K562 (cell line): ENCODE measurements at regions not wholly inside any gene's neighbourhood (a gene's known extent, or its start where the extent isn't known, plus 50 kb on each side); places are given as distances from the start of the nearest gene placed in this dataset.

Experiments
- ATF1 ChIP-seq, 2 experiments: fragments of 450-650 bp in 1 of 2; IDR thresholded peaks; 2 replicates each; pipeline ENCODE4 v1.6.1; 2016; ENCODE audit warnings: missing compliant biosample characterization in 1 of 2, missing genetic modification characterization in 1 of 2
- BMI1 ChIP-seq: fragments of 150-350 bp; IDR thresholded peaks from 2 replicates; pipeline ENCODE4 v1.6.1; 2014; ENCODE audit warnings: low read length
- CBFA2T3 ChIP-seq: fragments of 450-650 bp; IDR thresholded peaks from 2 replicates; pipeline ENCODE4 v1.6.1; 2017
- FOXK2 ChIP-seq, 2 experiments: fragments of 450-650 bp; IDR thresholded peaks in 1 of 2; conservative IDR thresholded peaks in 1 of 2; 2 replicates each; pipeline ENCODE4 v1.6.1; 2016; ENCODE audit warnings: low read depth in 2 of 2, mild to moderate bottlenecking in 1 of 2
- KDM5B ChIP-seq: fragments of 200-600 bp; sonication (generic); IDR thresholded peaks from 2 replicates; pipeline ENCODE4 v1.6.1; 2012; ENCODE audit warnings: low read depth, mild to moderate bottlenecking, moderate library complexity, low read length, control low read depth, inconsistent platforms; ENCODE audit not compliant: insufficient replicate concordance
- KLF13 ChIP-seq: fragments of 450-650 bp; IDR thresholded peaks from 2 replicates; pipeline ENCODE4 v1.6.1; 2016; ENCODE audit warnings: missing genetic modification characterization, low read depth, mild to moderate bottlenecking, missing compliant biosample characterization, moderate library complexity, borderline replicate concordance
- NR1H2 ChIP-seq: sonication (generic); formaldehyde crosslinking; IDR thresholded peaks from 2 replicates; pipeline ENCODE4 v1.4.0; 2020; ENCODE audit warnings: mild to moderate bottlenecking, missing genetic modification reagents
- RB1 ChIP-seq: fragments of 450-650 bp; IDR thresholded peaks from 2 replicates; pipeline ENCODE4 v1.6.1; 2017; ENCODE audit warnings: low read depth, mild to moderate bottlenecking
- RHOXF2B ChIP-seq: fragments of 250-450 bp; sonication (Bioruptor Pico); conservative IDR thresholded peaks from 2 replicates; pipeline ENCODE4 v1.5.1; 2021
- SLC30A9 ChIP-seq: fragments of 250-450 bp; sonication (Bioruptor Pico); IDR thresholded peaks from 2 replicates; pipeline ENCODE4 v1.8.0; 2022; ENCODE audit warnings: mild to moderate bottlenecking, moderate library complexity
- SMARCA4 ChIP-seq: fragments of 450-650 bp; IDR thresholded peaks from 2 replicates; pipeline ENCODE4 v1.6.1; 2016
- STAT5B ChIP-seq: fragments of 250-450 bp; sonication (Bioruptor Pico); IDR thresholded peaks from 2 replicates; pipeline ENCODE4 v1.8.0; 2021; ENCODE audit warnings: mild to moderate bottlenecking, inconsistent platforms
- TGIF2 ChIP-seq: sonication (generic); formaldehyde crosslinking; IDR thresholded peaks from 2 replicates; pipeline ENCODE4 v1.8.1; 2022; ENCODE audit warnings: mild to moderate bottlenecking, missing genetic modification reagents, moderate library complexity
- YBX1 ChIP-seq: fragments of 450-650 bp; IDR thresholded peaks from 2 replicates; pipeline ENCODE4 v1.7.1; 2016; ENCODE audit warnings: mild to moderate bottlenecking
- ZNF165 ChIP-seq: fragments of 250-450 bp; sonication (Bioruptor Pico); IDR thresholded peaks from 2 replicates; pipeline ENCODE4 v1.4.0; 2020; ENCODE audit warnings: borderline replicate concordance
- ZNF584 ChIP-seq: fragments of 200-800 bp; sonication (Bioruptor generic); IDR thresholded peaks from 2 replicates; pipeline ENCODE4 v1.6.1; 2016; ENCODE audit warnings: low read depth, mild to moderate bottlenecking, missing genetic modification characterization, missing compliant biosample characterization
- TF ChIP-seq, protein P1 (sequence below): sonication (generic); formaldehyde crosslinking; IDR thresholded peaks from 2 replicates; pipeline ENCODE4 v1.8.1; 2023; ENCODE audit warnings: mild to moderate bottlenecking, missing genetic modification reagents, moderate library complexity
- TF ChIP-seq, protein P2 (sequence below): fragments of 450-650 bp; IDR thresholded peaks from 2 replicates; pipeline ENCODE4 v1.6.1; 2014; ENCODE audit warnings: low read depth, mild to moderate bottlenecking, moderate library complexity, borderline replicate concordance
- TF ChIP-seq, protein P3 (sequence below): fragments of 450-650 bp; formaldehyde crosslinking; IDR thresholded peaks from 2 replicates; pipeline ENCODE4 v1.4.0; 2022; ENCODE audit warnings: missing genetic modification characterization
- TF ChIP-seq, protein P4 (sequence below): fragments of 250-450 bp; sonication (Bioruptor Pico); IDR thresholded peaks from 2 replicates; pipeline ENCODE4 v1.8.0; 2022; ENCODE audit warnings: inconsistent platforms, mild to moderate bottlenecking, moderate library complexity, borderline replicate concordance
- TF ChIP-seq, protein P5 (sequence below): IDR thresholded peaks from 2 replicates; pipeline ENCODE4 v1.6.1; 2016; ENCODE audit warnings: missing genetic modification characterization, missing compliant biosample characterization

DNA sequence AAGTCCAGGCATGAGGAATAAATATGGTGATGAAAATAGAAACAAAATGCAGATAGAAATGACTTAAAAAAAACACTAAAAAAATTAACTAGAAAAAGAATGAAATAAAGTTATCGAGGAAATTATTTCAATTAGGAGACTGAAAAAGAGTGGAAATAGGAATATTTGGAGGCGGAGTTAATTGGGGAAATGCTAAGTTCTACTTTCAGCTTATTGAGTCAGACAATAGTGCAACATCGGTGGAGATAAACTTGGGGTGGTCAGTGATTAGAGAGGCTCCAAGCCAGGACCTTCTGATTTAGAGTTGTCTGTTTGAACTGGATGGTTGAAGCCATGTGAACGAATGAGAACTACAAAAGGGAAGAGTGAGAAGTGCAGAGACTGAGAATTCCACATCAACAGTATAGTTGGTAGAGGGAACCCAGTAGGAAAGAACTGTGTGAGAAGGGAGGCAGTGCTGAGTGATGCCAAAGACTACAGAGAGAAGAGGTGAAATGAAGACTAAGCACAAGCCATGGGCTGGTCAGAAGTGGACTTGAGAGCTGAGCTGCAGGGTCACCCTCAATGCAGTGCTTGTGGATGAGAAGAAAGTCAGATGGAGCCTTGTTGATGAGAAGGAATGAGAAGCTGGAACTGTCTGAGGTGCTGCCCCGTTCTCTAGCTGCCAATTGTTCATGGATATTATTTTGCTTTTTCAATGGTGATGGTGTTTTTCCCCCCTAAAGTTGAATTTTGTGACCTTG lies 160.7 kb downstream of the ICE1 start (continued):
- TF ChIP-seq, protein P1, sequence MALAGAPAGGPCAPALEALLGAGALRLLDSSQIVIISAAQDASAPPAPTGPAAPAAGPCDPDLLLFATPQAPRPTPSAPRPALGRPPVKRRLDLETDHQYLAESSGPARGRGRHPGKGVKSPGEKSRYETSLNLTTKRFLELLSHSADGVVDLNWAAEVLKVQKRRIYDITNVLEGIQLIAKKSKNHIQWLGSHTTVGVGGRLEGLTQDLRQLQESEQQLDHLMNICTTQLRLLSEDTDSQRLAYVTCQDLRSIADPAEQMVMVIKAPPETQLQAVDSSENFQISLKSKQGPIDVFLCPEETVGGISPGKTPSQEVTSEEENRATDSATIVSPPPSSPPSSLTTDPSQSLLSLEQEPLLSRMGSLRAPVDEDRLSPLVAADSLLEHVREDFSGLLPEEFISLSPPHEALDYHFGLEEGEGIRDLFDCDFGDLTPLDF, result no peak
- TF ChIP-seq CBFA2T3 (no peak), ZNF165 (CRISPR knock-in tag) (no peak), BMI1 (no peak), STAT5B (no peak), KDM5B (no peak), NR1H2 (no peak), ATF1 (CRISPR knock-in tag; IDR thresholded peaks at IDR 0.05) (no peak), ATF1 (tag; IDR thresholded peaks at IDR 0.05) (no peak), ZNF584 (CRISPR knock-in tag) (no peak), RB1 (no peak), SLC30A9 (CRISPR knock-in tag) (no peak), RHOXF2B (CRISPR knock-in tag) (peak; percentile 70; the same call in 1 of the 2 replicates), TGIF2 (CRISPR knock-in tag) (no peak), YBX1 (no peak), SMARCA4 (no peak), KLF13 (tag) (no peak), FOXK2 (conservative IDR thresholded peaks at IDR 0.05 in 1 of 2, IDR thresholded peaks at IDR 0.05 in 1 of 2; ENCODE audit: low read depth in 2 of 2) (no peak)
- TF ChIP-seq, protein P2, sequence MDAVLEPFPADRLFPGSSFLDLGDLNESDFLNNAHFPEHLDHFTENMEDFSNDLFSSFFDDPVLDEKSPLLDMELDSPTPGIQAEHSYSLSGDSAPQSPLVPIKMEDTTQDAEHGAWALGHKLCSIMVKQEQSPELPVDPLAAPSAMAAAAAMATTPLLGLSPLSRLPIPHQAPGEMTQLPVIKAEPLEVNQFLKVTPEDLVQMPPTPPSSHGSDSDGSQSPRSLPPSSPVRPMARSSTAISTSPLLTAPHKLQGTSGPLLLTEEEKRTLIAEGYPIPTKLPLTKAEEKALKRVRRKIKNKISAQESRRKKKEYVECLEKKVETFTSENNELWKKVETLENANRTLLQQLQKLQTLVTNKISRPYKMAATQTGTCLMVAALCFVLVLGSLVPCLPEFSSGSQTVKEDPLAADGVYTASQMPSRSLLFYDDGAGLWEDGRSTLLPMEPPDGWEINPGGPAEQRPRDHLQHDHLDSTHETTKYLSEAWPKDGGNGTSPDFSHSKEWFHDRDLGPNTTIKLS, result no peak
- TF ChIP-seq, protein P3, sequence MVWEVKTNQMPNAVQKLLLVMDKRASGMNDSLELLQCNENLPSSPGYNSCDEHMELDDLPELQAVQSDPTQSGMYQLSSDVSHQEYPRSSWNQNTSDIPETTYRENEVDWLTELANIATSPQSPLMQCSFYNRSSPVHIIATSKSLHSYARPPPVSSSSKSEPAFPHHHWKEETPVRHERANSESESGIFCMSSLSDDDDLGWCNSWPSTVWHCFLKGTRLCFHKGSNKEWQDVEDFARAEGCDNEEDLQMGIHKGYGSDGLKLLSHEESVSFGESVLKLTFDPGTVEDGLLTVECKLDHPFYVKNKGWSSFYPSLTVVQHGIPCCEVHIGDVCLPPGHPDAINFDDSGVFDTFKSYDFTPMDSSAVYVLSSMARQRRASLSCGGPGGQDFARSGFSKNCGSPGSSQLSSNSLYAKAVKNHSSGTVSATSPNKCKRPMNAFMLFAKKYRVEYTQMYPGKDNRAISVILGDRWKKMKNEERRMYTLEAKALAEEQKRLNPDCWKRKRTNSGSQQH (CRISPR knock-in tag), result 0 out of 2 replicates have a peak, but pooled peaks have one; percentile 18
- TF ChIP-seq, protein P4, sequence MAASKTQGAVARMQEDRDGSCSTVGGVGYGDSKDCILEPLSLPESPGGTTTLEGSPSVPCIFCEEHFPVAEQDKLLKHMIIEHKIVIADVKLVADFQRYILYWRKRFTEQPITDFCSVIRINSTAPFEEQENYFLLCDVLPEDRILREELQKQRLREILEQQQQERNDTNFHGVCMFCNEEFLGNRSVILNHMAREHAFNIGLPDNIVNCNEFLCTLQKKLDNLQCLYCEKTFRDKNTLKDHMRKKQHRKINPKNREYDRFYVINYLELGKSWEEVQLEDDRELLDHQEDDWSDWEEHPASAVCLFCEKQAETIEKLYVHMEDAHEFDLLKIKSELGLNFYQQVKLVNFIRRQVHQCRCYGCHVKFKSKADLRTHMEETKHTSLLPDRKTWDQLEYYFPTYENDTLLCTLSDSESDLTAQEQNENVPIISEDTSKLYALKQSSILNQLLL, result no peak
- TF ChIP-seq, protein P5, sequence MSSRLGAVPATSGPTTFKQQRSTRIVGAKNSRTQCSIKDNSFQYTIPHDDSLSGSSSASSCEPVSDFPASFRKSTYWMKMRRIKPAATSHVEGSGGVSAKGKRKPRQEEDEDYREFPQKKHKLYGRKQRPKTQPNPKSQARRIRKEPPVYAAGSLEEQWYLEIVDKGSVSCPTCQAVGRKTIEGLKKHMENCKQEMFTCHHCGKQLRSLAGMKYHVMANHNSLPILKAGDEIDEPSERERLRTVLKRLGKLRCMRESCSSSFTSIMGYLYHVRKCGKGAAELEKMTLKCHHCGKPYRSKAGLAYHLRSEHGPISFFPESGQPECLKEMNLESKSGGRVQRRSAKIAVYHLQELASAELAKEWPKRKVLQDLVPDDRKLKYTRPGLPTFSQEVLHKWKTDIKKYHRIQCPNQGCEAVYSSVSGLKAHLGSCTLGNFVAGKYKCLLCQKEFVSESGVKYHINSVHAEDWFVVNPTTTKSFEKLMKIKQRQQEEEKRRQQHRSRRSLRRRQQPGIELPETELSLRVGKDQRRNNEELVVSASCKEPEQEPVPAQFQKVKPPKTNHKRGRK (tag), result peak; percentile 89
